ENCODE measurements at regions not wholly inside any gene's neighbourhood (a gene's known extent, or its start where the extent isn't known, plus 50 kb on each side); places are given as distances from the start of the nearest gene placed in this dataset.

GRCh38 chr3:25125201-25125600, 302.9 kb upstream of the RARB start:
- DNase-seq: no peak

GRCh38 chr3:25128735-25129134, 299.3 kb upstream of the RARB start:
- no peak for DNase-seq

- DNase-seq: no peak
Measured at GRCh38 chr3:25130724-25131520, 297.1 kb upstream of the RARB start.

- no peak for DNase-seq
Measured at GRCh38 chr3:25133588-25133987, 294.5 kb upstream of the RARB start.

- no peak for DNase-seq
Measured at GRCh38 chr3:25137606-25138005, 290.5 kb upstream of the RARB start.

- DNase-seq: no peak
Measured at GRCh38 chr3:25139267-25139666, 288.8 kb upstream of the RARB start.

- no peak for DNase-seq
Measured at GRCh38 chr3:25142609-25143355, 285.3 kb upstream of the RARB start.

GRCh38 chr3:25143356-25144025, 284.6 kb upstream of the RARB start:
- DNase-seq: no peak

GRCh38 chr3:25144430-25144829, 283.6 kb upstream of the RARB start:
- DNase-seq: no peak

- no peak for DNase-seq
Measured at GRCh38 chr3:25145176-25145575, 282.9 kb upstream of the RARB start.

- DNase-seq: no peak
Measured at GRCh38 chr3:25150199-25150598, 277.9 kb upstream of the RARB start.

- no peak for DNase-seq
Measured at GRCh38 chr3:25151281-25151902, 276.7 kb upstream of the RARB start.

- no peak for DNase-seq
Measured at GRCh38 chr3:25151903-25152295, 276.2 kb upstream of the RARB start.

- DNase-seq: no peak
Measured at GRCh38 chr3:25153136-25153535, 274.9 kb upstream of the RARB start.

- DNase-seq: no peak
Measured at GRCh38 chr3:25153561-25153960, 274.5 kb upstream of the RARB start.

GRCh38 chr3:25155652-25156471, 272.2 kb upstream of the RARB start:
- DNase-seq: no peak

GRCh38 chr3:25156626-25157025, 271.4 kb upstream of the RARB start:
- no peak for DNase-seq

GRCh38 chr3:25165306-25165705, 262.8 kb upstream of the RARB start:
- no peak for DNase-seq

- DNase-seq: no peak
Measured at GRCh38 chr3:25166016-25166415, 262.0 kb upstream of the RARB start.

GRCh38 chr3:25169151-25169550, 258.9 kb upstream of the RARB start:
- DNase-seq: no peak

GRCh38 chr3:25170021-25170420, 258.0 kb upstream of the RARB start:
- no peak for DNase-seq

- no peak for DNase-seq
Measured at GRCh38 chr3:25171118-25171807, 256.8 kb upstream of the RARB start.
